Keratinocyte (primary cell): ENCODE measurements at regions not wholly inside any gene's neighbourhood (a gene's known extent, or its start where the extent isn't known, plus 50 kb on each side); places are given as distances from the start of the nearest gene placed in this dataset.

Source experiments
- CTCF ChIP-seq, 3 experiments: IDR thresholded peaks in 1 of 3; conservative IDR thresholded peaks in 1 of 3; optimal IDR thresholded peaks in 1 of 3; 2 replicates in 2 of 3; 3 replicates in 1 of 3; pipeline versions ENCODE3 to v1.5.1; 2011; ENCODE audit warnings: low read length in 3 of 3, mild to moderate bottlenecking in 3 of 3, moderate library complexity in 2 of 3, control low read depth in 1 of 3, inconsistent platforms in 1 of 3; ENCODE audit not compliant: insufficient read depth in 2 of 3; ENCODE audit errors: extremely low read depth in 1 of 3
- EZH2 ChIP-seq: IDR thresholded peaks from one replicate; pipeline ENCODE4 v1.6.1; 2012; ENCODE audit warnings: inconsistent platforms, mild to moderate bottlenecking, low read length, moderate library complexity

- TF ChIP-seq CTCF (optimal IDR thresholded peaks at IDR 0.05 in 1 of 3, IDR thresholded peaks at IDR 0.05 in 1 of 3, conservative IDR thresholded peaks at IDR 0.05 in 1 of 3; ENCODE audit: extremely low read depth in 1 of 3, insufficient read depth in 2 of 3, low read length in 3 of 3) (no peak), EZH2 (no peak)
These were observed 336.8 kb downstream of the MYCN start for GRCh38 chr2:16277117-16277516.
